H9 (cell line): ENCODE measurements at regions not wholly inside any gene's neighbourhood (a gene's known extent, or its start where the extent isn't known, plus 50 kb on each side); places are given as distances from the start of the nearest gene placed in this dataset.
"Not testable (repeated sequence)": the region's sequence is repeated elsewhere in the genome, so short reads cannot be mapped to it uniquely, and the experiment has no call there.

ENCODE experiments used
- DNase-seq: peaks from one replicate; pipeline ENCODE4 v3.0.0-alpha.2; 2017
- H2AFZ ChIP-seq: one replicate; pipeline ENCODE4 v1.6.1; 2013; ENCODE audit warnings: mild to moderate bottlenecking, low read length, control low read depth, moderate library complexity
- H2AK5ac ChIP-seq: 2 replicates; pipeline ENCODE4 v1.6.1; 2013; ENCODE audit warnings: low read length, control low read depth, mixed read lengths; ENCODE audit not compliant: insufficient read length
- H2BK120ac ChIP-seq: one replicate; pipeline ENCODE4 v1.6.1; 2013; ENCODE audit warnings: low read depth, mild to moderate bottlenecking, low read length, control low read depth, inconsistent platforms; ENCODE audit not compliant: poor library complexity, severe bottlenecking
- H2BK12ac ChIP-seq: 2 replicates; pipeline ENCODE4 v1.6.1; 2013; ENCODE audit warnings: low read length, control low read depth, mixed read lengths, low read depth; ENCODE audit not compliant: insufficient read length
- H2BK15ac ChIP-seq: 2 replicates; pipeline ENCODE4 v1.6.1; 2013; ENCODE audit warnings: low read depth, low read length, control low read depth
- H2BK20ac ChIP-seq: one replicate; pipeline ENCODE4 v1.6.1; 2013; ENCODE audit warnings: low read depth, mild to moderate bottlenecking, low read length, control low read depth, inconsistent platforms; ENCODE audit not compliant: poor library complexity, severe bottlenecking
- H2BK5ac ChIP-seq: 2 replicates; pipeline ENCODE4 v1.6.1; 2013; ENCODE audit warnings: low read length, control low read depth, mixed read lengths; ENCODE audit not compliant: insufficient read length
- H3K14ac ChIP-seq: 2 replicates; pipeline ENCODE4 v1.6.1; 2013; ENCODE audit warnings: low read length, control low read depth; ENCODE audit not compliant: insufficient read depth
- H3K18ac ChIP-seq: 2 replicates; pipeline ENCODE4 v1.6.1; 2013; ENCODE audit warnings: low read depth, mild to moderate bottlenecking, mixed read lengths, low read length, control low read depth; ENCODE audit not compliant: insufficient read length
- H3K23ac ChIP-seq: 2 replicates; pipeline ENCODE4 v1.6.1; 2013; ENCODE audit warnings: low read length, control low read depth, mixed read lengths, low read depth; ENCODE audit not compliant: insufficient read length
- H3K23me2 ChIP-seq: 2 replicates; pipeline ENCODE4 v1.6.1; 2013; ENCODE audit warnings: low read depth, mild to moderate bottlenecking, mixed read lengths, low read length, control low read depth; ENCODE audit not compliant: insufficient read length, poor library complexity, severe bottlenecking
- H3K27ac ChIP-seq: 2 replicates; pipeline ENCODE4 v1.5.1; 2013; ENCODE audit warnings: low read length, control low read depth, mixed read lengths, low read depth; ENCODE audit not compliant: insufficient read length
- H3K27me3 ChIP-seq: 2 replicates; pipeline ENCODE4 v1.6.1; 2013; ENCODE audit warnings: low read length, control low read depth, inconsistent platforms; ENCODE audit not compliant: insufficient read depth
- H3K4ac ChIP-seq: 2 replicates; pipeline ENCODE4 v1.6.1; 2013; ENCODE audit warnings: low read depth, mild to moderate bottlenecking, control low read depth, inconsistent platforms, low read length, moderate library complexity
- H3K4me1 ChIP-seq: 2 replicates; pipeline ENCODE4 v1.6.1; 2013; ENCODE audit warnings: low read length, control low read depth, inconsistent platforms; ENCODE audit not compliant: insufficient read depth
- H3K4me2 ChIP-seq: 2 replicates; pipeline ENCODE4 v1.6.1; 2013; ENCODE audit warnings: low read length, control low read depth, mixed read lengths; ENCODE audit not compliant: insufficient read length, insufficient read depth
- H3K56ac ChIP-seq: 2 replicates; pipeline ENCODE4 v1.6.1; 2013; ENCODE audit warnings: low read depth, mild to moderate bottlenecking, mixed read lengths, low read length, control low read depth; ENCODE audit not compliant: insufficient read length
- H3K79me1 ChIP-seq: 2 replicates; pipeline ENCODE4 v1.6.1; 2013; ENCODE audit warnings: low read depth, mild to moderate bottlenecking, moderate library complexity, low read length, control low read depth, inconsistent platforms; ENCODE audit not compliant: insufficient read depth, poor library complexity, severe bottlenecking
- H3K79me2 ChIP-seq: 2 replicates; pipeline ENCODE4 v1.6.1; 2013; ENCODE audit warnings: low read length, control low read depth, inconsistent platforms; ENCODE audit not compliant: insufficient read depth
- H3K9ac ChIP-seq: 2 replicates; pipeline ENCODE4 v1.6.1; 2013; ENCODE audit warnings: low read length, control low read depth, mixed read lengths; ENCODE audit not compliant: insufficient read length; ENCODE audit errors: extremely low read depth
- H3K9me3 ChIP-seq: one replicate; pipeline ENCODE4 v1.6.1; 2013; ENCODE audit warnings: low read depth, low read length, inconsistent platforms; ENCODE audit not compliant: control insufficient read depth
- H3T11ph ChIP-seq: one replicate; pipeline ENCODE4 v1.6.1; 2013; ENCODE audit warnings: mild to moderate bottlenecking, low read length, control low read depth, inconsistent platforms
- H4K20me1 ChIP-seq: one replicate; pipeline ENCODE4 v1.6.1; 2013; ENCODE audit not compliant: control insufficient read depth, insufficient read length, insufficient read depth
- H4K5ac ChIP-seq: 2 replicates; pipeline ENCODE4 v1.6.1; 2013; ENCODE audit warnings: low read depth, mild to moderate bottlenecking, mixed read lengths, low read length, control low read depth; ENCODE audit not compliant: insufficient read length
- H4K8ac ChIP-seq: replicated peaks from 2 replicates; pipeline ENCODE4 v1.6.1; 2013; ENCODE audit warnings: low read length, control low read depth, mixed read lengths, low read depth; ENCODE audit not compliant: insufficient read length
- H4K91ac ChIP-seq: 2 replicates; pipeline ENCODE4 v1.6.1; 2013; ENCODE audit warnings: low read depth, mild to moderate bottlenecking, moderate library complexity, mixed read lengths, low read length, control low read depth; ENCODE audit not compliant: insufficient read length
- H3K27ac Mint-ChIP-seq, 3 experiments: 2 replicates in 2 of 3; 3 replicates in 1 of 3; pipeline ENCODE4 v1.8.0; 2020 to 2021; ENCODE audit warnings: mixed read lengths in 3 of 3, mild to moderate bottlenecking in 1 of 3, moderate library complexity in 1 of 3
- H3K27me3 Mint-ChIP-seq: 2 replicates; pipeline ENCODE4 v1.8.0; 2021; ENCODE audit warnings: low read depth, mild to moderate bottlenecking, moderate library complexity, mixed read lengths
- H3K36me3 Mint-ChIP-seq, 3 experiments: 2 replicates in 2 of 3; 3 replicates in 1 of 3; pipeline ENCODE4 v1.8.0; 2020 to 2021; ENCODE audit warnings: low read depth in 3 of 3, mixed read lengths in 3 of 3; ENCODE audit not compliant: insufficient read depth in 1 of 3
- H3K4me1 Mint-ChIP-seq, 2 experiments: 2 replicates each; pipeline ENCODE4 v1.8.0; 2020; ENCODE audit warnings: mixed read lengths in 2 of 2
- H3K4me3 Mint-ChIP-seq, 2 experiments: 2 replicates in 1 of 2; 3 replicates in 1 of 2; pipeline ENCODE4 v1.8.0; 2020 to 2021; ENCODE audit warnings: mild to moderate bottlenecking in 2 of 2, mixed read lengths in 2 of 2, moderate library complexity in 1 of 2
- H3K9me3 Mint-ChIP-seq, 2 experiments: 2 replicates in 1 of 2; 3 replicates in 1 of 2; pipeline ENCODE4 v1.8.0; 2020; ENCODE audit warnings: mild to moderate bottlenecking in 2 of 2, mixed read lengths in 2 of 2, moderate library complexity in 1 of 2
- WGBS: extraction: QIAGEN DNeasy Blood & Tissue Kit; methylation state at CpG from one replicate; pipeline ENCODE4 v1.1.7; 2013; ENCODE audit warnings: missing lambda C conversion rate, low lambda C conversion rate, mixed read lengths; ENCODE audit not compliant: insufficient read length; ENCODE audit errors: extremely low coverage; 5-methylcytosine and 5-hydroxymethylcytosine counted together
- TF ChIP-seq, protein P1 (sequence below): fragments of 200-600 bp; sonication (generic); conservative IDR thresholded peaks from 3 replicates; pipeline ENCODE4 v1.8.0; 2021; ENCODE audit warnings: antibody characterized with exemption, mild to moderate bottlenecking

- Histone ChIP-seq H2AK5ac (no peak overlapping the region), H3K27ac (no peak overlapping the region), H3K18ac (no peak overlapping the region), H3K4me2 (no peak overlapping the region), H3K79me2 (no peaks in the 10 kb centered on the region), H3K56ac (no peak overlapping the region), H4K20me1 (no peaks in the 10 kb centered on the region), H3K4ac (no peak overlapping the region), H3K27me3 (no peaks in the 10 kb centered on the region), H3K9ac (no peak overlapping the region), H2BK5ac (no peak overlapping the region), H2BK20ac (no peak overlapping the region), H3K23me2 (no peaks in the 10 kb centered on the region), H4K91ac (no peak overlapping the region), H3K23ac (no peak overlapping the region), H3K4me1 (no peaks in the 10 kb centered on the region), H2BK15ac (no peak overlapping the region), H2BK120ac (no peak overlapping the region), H4K8ac (no peak overlapping the region), H2AFZ (no peak overlapping the region), H3K14ac (no peak overlapping the region), H4K5ac (no peak overlapping the region), H3T11ph (no peak overlapping the region), H3K79me1 (no peaks in the 10 kb centered on the region), H3K9me3 (no peaks in the 10 kb centered on the region), H2BK12ac (no peak overlapping the region)
- Mint-ChIP-seq H3K9me3 (no peaks in the 10 kb centered on the region), H3K36me3 (no peaks in the 10 kb centered on the region), H3K4me1 (no peaks in the 10 kb centered on the region), H3K27me3 (no peaks in the 10 kb centered on the region), H3K27ac (no peak overlapping the region), H3K4me3 (no peak overlapping the region)
- WGBS, result no CpG with 5 or more reads among the region's 7 CpGs
- no peak for DNase-seq
- TF ChIP-seq, protein P1, sequence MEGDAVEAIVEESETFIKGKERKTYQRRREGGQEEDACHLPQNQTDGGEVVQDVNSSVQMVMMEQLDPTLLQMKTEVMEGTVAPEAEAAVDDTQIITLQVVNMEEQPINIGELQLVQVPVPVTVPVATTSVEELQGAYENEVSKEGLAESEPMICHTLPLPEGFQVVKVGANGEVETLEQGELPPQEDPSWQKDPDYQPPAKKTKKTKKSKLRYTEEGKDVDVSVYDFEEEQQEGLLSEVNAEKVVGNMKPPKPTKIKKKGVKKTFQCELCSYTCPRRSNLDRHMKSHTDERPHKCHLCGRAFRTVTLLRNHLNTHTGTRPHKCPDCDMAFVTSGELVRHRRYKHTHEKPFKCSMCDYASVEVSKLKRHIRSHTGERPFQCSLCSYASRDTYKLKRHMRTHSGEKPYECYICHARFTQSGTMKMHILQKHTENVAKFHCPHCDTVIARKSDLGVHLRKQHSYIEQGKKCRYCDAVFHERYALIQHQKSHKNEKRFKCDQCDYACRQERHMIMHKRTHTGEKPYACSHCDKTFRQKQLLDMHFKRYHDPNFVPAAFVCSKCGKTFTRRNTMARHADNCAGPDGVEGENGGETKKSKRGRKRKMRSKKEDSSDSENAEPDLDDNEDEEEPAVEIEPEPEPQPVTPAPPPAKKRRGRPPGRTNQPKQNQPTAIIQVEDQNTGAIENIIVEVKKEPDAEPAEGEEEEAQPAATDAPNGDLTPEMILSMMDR, result no peak
These were observed 70.0 kb upstream of the FAM20A start for GRCh38 chr17:68670967-68671693.

DNA sequence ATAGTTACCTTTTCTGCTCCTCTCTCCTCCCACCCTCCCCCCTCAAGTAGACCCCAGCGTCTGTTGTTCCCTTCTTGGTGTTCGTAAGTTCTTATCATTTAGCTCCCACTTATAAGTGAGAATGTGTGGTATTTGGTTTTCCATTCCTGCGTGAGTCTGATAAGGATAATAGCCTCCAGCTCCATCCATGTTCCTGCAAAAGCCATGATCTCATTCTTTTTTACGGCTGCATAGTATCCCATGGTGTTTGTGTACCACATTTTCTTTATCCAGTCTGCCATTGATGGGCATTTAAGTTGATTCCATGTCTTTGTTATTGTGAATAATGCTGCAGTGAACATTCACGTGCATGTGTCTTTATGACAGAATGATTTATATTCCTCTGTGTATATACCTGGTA, 65.3 kb upstream of the FAM20A start:
- H3K4me3 Mint-ChIP-seq, H4K8ac ChIP-seq: not testable (repeated sequence)
- WGBS, result no CpG with 5 or more reads among the region's 5 CpGs

More for the DNA sequence above, 65.3 kb upstream of the FAM20A start:
- H3K23ac ChIP-seq, H3K56ac ChIP-seq, H2BK15ac ChIP-seq, H4K5ac ChIP-seq, H3K23me2 ChIP-seq, H3K4me1 ChIP-seq, H4K91ac ChIP-seq, H3K79me1 ChIP-seq, H2AK5ac ChIP-seq, H3K9ac ChIP-seq, H3K79me2 ChIP-seq, DNase-seq, H3K9me3 ChIP-seq, H3K18ac ChIP-seq, H3K4ac ChIP-seq, H2BK120ac ChIP-seq, H3K27me3 Mint-ChIP-seq, H2BK5ac ChIP-seq, H3T11ph ChIP-seq, H3K27me3 ChIP-seq, H3K36me3 Mint-ChIP-seq, H3K27ac ChIP-seq, H3K9me3 Mint-ChIP-seq, H3K14ac ChIP-seq, H4K20me1 ChIP-seq, H3K27ac Mint-ChIP-seq, H2BK20ac ChIP-seq, H3K4me2 ChIP-seq, H2AFZ ChIP-seq, H2BK12ac ChIP-seq: not testable (repeated sequence)
- H3K4me1 Mint-ChIP-seq, result peaks cover 18% of the 10 kb centered on the region in 2 experiments
